ENCODE measurements at regions not wholly inside any gene's neighbourhood (a gene's known extent, or its start where the extent isn't known, plus 50 kb on each side); places are given as distances from the start of the nearest gene placed in this dataset.

DNA sequence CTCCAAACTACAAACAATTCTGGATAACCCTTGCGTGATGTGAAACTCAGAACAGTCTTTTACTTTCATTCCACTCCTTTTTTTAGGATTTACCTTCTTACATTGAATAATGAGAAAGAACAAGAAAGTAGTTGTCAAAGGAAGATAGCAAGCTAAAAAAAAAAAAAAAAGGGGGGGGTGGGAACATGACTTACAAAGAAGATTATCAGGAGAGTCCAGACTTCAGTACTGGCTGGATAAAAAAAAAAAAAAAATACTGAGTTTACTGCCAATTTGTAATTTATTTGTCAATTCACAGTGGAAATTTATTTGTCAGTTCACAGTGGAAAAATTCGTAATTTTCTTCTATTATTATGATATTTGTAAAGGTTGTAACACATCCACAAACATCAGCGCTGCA is 792.4 kb upstream of the SLITRK5 start:
- TF ChIP-seq, protein P1, sequence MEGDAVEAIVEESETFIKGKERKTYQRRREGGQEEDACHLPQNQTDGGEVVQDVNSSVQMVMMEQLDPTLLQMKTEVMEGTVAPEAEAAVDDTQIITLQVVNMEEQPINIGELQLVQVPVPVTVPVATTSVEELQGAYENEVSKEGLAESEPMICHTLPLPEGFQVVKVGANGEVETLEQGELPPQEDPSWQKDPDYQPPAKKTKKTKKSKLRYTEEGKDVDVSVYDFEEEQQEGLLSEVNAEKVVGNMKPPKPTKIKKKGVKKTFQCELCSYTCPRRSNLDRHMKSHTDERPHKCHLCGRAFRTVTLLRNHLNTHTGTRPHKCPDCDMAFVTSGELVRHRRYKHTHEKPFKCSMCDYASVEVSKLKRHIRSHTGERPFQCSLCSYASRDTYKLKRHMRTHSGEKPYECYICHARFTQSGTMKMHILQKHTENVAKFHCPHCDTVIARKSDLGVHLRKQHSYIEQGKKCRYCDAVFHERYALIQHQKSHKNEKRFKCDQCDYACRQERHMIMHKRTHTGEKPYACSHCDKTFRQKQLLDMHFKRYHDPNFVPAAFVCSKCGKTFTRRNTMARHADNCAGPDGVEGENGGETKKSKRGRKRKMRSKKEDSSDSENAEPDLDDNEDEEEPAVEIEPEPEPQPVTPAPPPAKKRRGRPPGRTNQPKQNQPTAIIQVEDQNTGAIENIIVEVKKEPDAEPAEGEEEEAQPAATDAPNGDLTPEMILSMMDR (IDR thresholded peaks at IDR 0.05; ENCODE audit: borderline replicate concordance, control extremely low read depth, extremely low read depth, insufficient read depth, missing control alignments) = no peak
- DNase-seq (ENCODE audit: low spot score) = no peak
- in situ Hi-C loops (cut with MboI; ENCODE audit: low sequenced_read_pairs, unreplicated experiment) = no loop called here

GRCh38 chr13:86881390-86881789 is 789.8 kb upstream of the SLITRK5 start:
- TF ChIP-seq, protein P1 (IDR thresholded peaks at IDR 0.05; ENCODE audit: borderline replicate concordance, control extremely low read depth, extremely low read depth, insufficient read depth, missing control alignments) = no peak
- in situ Hi-C loops (cut with MboI; ENCODE audit: low sequenced_read_pairs, unreplicated experiment) = no loop called here

GRCh38 chr13:86882107-86882506 is 789.1 kb upstream of the SLITRK5 start:
- in situ Hi-C loops (cut with MboI; ENCODE audit: low sequenced_read_pairs, unreplicated experiment) = no loop called here
- TF ChIP-seq, protein P1 (IDR thresholded peaks at IDR 0.05; ENCODE audit: borderline replicate concordance, control extremely low read depth, extremely low read depth, insufficient read depth, missing control alignments) = no peak
- DNase-seq (ENCODE audit: low spot score) = no peak

More at GRCh38 chr13:86881390-86881789, 789.8 kb upstream of the SLITRK5 start:
- DNase-seq (ENCODE audit: low spot score) = no peak

DNA sequence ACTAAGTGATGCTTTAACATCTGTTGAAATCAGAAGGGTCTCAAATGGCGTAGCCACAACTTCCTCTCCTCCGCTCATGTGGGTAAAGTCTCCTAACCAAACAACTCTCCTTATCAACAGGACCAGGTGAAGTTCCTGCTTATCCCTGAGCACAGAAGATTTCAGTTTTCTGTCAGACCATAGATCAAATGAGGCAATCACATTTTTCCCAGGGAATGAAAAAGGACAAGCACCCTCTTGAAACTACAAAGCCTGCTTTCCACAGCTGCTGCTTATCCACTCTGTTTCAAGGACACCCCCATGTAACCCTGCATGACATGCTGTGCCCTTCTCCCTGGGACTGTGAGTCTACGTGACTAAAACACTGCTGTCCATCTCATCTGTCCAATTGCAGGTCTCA is 788.3 kb upstream of the SLITRK5 start:
- DNase-seq (ENCODE audit: low spot score) = no peak
- in situ Hi-C loops (cut with MboI; ENCODE audit: low sequenced_read_pairs, unreplicated experiment) = no loop called here
- TF ChIP-seq, protein P1 (IDR thresholded peaks at IDR 0.05; ENCODE audit: borderline replicate concordance, control extremely low read depth, extremely low read depth, insufficient read depth, missing control alignments) = no peak

GRCh38 chr13:86892330-86892729 is 778.8 kb upstream of the SLITRK5 start:
- in situ Hi-C loops (cut with MboI; ENCODE audit: low sequenced_read_pairs, unreplicated experiment) = no loop called here
- TF ChIP-seq, protein P1 (IDR thresholded peaks at IDR 0.05; ENCODE audit: borderline replicate concordance, control extremely low read depth, extremely low read depth, insufficient read depth, missing control alignments) = no peak
- no peak for DNase-seq (ENCODE audit: low spot score)

DNA sequence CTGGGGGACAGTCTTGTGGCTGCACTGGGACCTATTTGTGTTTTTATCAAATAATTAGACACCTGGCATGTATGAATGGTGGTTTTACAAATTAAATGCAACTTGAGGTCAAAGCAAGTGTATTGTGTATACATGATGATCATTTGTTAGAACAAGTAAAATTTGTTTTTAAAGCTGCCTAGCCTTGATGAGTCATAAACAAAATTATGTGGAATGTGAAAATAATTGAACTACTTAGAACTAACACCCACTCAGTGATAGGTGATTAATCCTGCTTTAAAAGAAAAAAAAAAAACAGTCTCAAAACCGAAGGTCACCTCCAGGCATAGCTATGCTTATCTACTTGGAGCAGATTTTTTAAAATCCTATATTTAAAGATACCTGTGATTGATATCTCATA is 770.3 kb upstream of the SLITRK5 start:
- TF ChIP-seq, protein P1 (IDR thresholded peaks at IDR 0.05; ENCODE audit: borderline replicate concordance, control extremely low read depth, extremely low read depth, insufficient read depth, missing control alignments) = no peak
- in situ Hi-C loops (cut with MboI; ENCODE audit: low sequenced_read_pairs, unreplicated experiment) = no loop called here
- DNase-seq (ENCODE audit: low spot score) = no peak

Measured in GM13976 (cell line).